ENCODE measurements at regions not wholly inside any gene's neighbourhood (a gene's known extent, or its start where the extent isn't known, plus 50 kb on each side); places are given as distances from the start of the nearest gene placed in this dataset.

DNA sequence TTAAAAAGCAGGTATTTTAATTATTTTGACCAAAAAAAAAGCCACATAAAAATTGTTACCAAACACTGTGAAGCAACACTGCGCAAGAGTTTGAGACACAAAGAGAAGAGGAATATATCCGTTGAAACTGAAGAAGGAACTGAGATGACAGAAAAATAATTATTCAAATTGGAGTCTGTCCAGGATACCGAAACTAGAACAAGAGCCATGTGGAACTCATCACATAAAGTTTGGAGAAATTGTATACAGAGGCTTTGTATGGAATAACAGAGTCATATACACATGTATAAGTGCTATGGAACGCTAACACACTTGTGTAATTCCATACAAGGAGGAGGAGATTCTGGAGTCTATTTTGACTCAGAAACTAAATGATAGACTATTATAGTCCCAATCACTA, 675.1 kb upstream of the ADGRL2 start:
- no peak for TF ChIP-seq YY1 (IDR thresholded peaks at IDR 0.05; ENCODE audit: insufficient read depth, insufficient read length)
- TF ChIP-seq SUZ12 (IDR thresholded peaks at IDR 0.05; ENCODE audit: extremely low read depth, insufficient read depth, insufficient read length): no peak
